ENCODE measurements at regions not wholly inside any gene's neighbourhood (a gene's known extent, or its start where the extent isn't known, plus 50 kb on each side); places are given as distances from the start of the nearest gene placed in this dataset.

DNA sequence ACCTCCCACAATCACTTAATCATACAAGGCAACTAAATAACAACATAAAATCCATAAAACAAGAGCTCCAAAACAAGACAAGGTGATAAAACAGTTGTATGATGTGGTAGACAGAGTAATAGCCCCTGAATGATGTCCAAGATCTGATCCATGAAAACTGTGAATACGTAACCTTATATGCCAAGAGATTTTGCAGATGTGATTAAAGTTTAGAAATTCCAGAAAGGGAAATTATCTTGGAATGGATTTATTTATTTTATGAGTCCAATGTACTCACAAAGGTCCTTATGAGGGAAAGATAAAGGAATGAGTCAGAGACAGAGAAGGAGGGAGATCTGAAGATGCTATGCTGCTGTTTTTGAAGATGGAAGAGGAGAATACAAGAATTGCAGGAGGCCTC is 1775.7 kb upstream of the C9orf72 start:
- H3K14ac ChIP-seq (ENCODE audit: low read length in 2 of 2) = no peak overlapping the region
- no peaks in the 10 kb centered on the region for H3K4me1 ChIP-seq (ENCODE audit: control insufficient read depth, insufficient read depth, low read depth, low read length)
- no peak overlapping the region for H3K23ac ChIP-seq (ENCODE audit: low read length in 2 of 2)
- no peaks in the 10 kb centered on the region for H3K36me3 ChIP-seq (ENCODE audit: control insufficient read depth in 1 of 2, insufficient read depth in 2 of 2, low read depth in 1 of 2, low read length in 2 of 2)
- no peak overlapping the region for H2AFZ ChIP-seq (ENCODE audit: low read depth, low read length)
- H3K4ac ChIP-seq (ENCODE audit: low read depth in 1 of 2, low read length in 2 of 2) = no peak overlapping the region
- no peak overlapping the region for H4K91ac ChIP-seq (ENCODE audit: low read length)
- no peak overlapping the region for H2BK12ac ChIP-seq (ENCODE audit: low read length in 2 of 2)
- H3K4me2 ChIP-seq (ENCODE audit: low read length, poor library complexity, severe bottlenecking) = no peak overlapping the region
- H3K27me3 ChIP-seq (ENCODE audit: control insufficient read depth in 1 of 2, insufficient read depth in 1 of 2, low read length in 2 of 2) = no peaks in the 10 kb centered on the region
- no peak overlapping the region for H3K4me3 ChIP-seq (ENCODE audit: insufficient read depth in 1 of 2, low read depth in 1 of 2, low read length in 2 of 2)
- no peaks in the 10 kb centered on the region for H3K79me1 ChIP-seq (replicated peaks; ENCODE audit: low read length, poor library complexity, severe bottlenecking)
- WGBS = 53% methylated on average over 1 of the region's 1 CpG
- no peak overlapping the region for H3K27ac ChIP-seq (ENCODE audit: low read length, poor library complexity, severe bottlenecking)
- H2BK5ac ChIP-seq (ENCODE audit: low read depth, low read length, poor library complexity, severe bottlenecking) = no peak overlapping the region
- no peak overlapping the region for H3K18ac ChIP-seq (ENCODE audit: low read depth in 1 of 2, low read length in 2 of 2)
- peak; percentile 57 for DNase-seq
- no peaks in the 10 kb centered on the region for H3K9me3 ChIP-seq (ENCODE audit: control insufficient read depth, low read length)
- H2BK15ac ChIP-seq (ENCODE audit: low read depth, poor library complexity, severe bottlenecking) = no peak overlapping the region
- H4K8ac ChIP-seq (ENCODE audit: low read length) = no peak overlapping the region
- H2AK5ac ChIP-seq (ENCODE audit: low read length, severe bottlenecking) = no peak overlapping the region
- H3K9ac ChIP-seq (ENCODE audit: low read length) = no peak overlapping the region
- H2BK120ac ChIP-seq (ENCODE audit: low read depth, low read length) = no peak overlapping the region

DNA sequence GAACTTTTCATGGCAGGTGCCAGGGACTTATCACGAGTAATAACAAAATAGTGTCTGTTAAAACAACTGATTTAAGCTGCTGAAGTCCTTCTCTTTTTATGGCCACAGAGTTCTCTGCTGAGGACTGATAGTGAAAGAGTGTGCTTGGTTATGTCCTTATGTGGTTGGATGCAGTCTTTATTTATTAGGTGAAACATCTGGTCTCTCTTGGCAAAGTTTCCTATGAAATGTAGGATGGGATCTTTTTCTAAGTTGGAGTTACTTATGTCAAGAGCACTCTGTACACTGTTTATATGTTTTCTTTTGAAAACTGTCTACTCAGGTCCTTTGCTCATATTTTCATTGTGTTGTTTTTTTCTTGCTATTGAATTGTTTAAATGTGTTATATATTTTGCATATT is 1816.1 kb upstream of the C9orf72 start:
- H3K4ac ChIP-seq (ENCODE audit: low read depth in 1 of 2, low read length in 2 of 2) = no peak overlapping the region
- H3K4me2 ChIP-seq (ENCODE audit: low read length, poor library complexity, severe bottlenecking) = no peak overlapping the region
- no peak overlapping the region for H3K23ac ChIP-seq (ENCODE audit: low read length in 2 of 2)
- 92% methylated on average over 1 of the region's 1 CpG for WGBS
- H2AK5ac ChIP-seq (ENCODE audit: low read length, severe bottlenecking) = no peak overlapping the region
- no peak overlapping the region for H3K14ac ChIP-seq (ENCODE audit: low read length in 2 of 2)
- H2BK120ac ChIP-seq (ENCODE audit: low read depth, low read length) = no peak overlapping the region
- no peak overlapping the region for H2AFZ ChIP-seq (ENCODE audit: low read depth, low read length)
- H3K9ac ChIP-seq (ENCODE audit: low read length) = no peak overlapping the region
- no peaks in the 10 kb centered on the region for H3K79me1 ChIP-seq (replicated peaks; ENCODE audit: low read length, poor library complexity, severe bottlenecking)
- H3K4me1 ChIP-seq (ENCODE audit: control insufficient read depth, insufficient read depth, low read depth, low read length) = no peaks in the 10 kb centered on the region
- H3K18ac ChIP-seq (ENCODE audit: low read depth in 1 of 2, low read length in 2 of 2) = no peak overlapping the region
- no peak overlapping the region for H3K4me3 ChIP-seq (ENCODE audit: insufficient read depth in 1 of 2, low read depth in 1 of 2, low read length in 2 of 2)
- H4K8ac ChIP-seq (ENCODE audit: low read length) = no peak overlapping the region
- H3K36me3 ChIP-seq (ENCODE audit: control insufficient read depth in 1 of 2, insufficient read depth in 2 of 2, low read depth in 1 of 2, low read length in 2 of 2) = no peaks in the 10 kb centered on the region
- peaks cover 3% of the 10 kb centered on the region for H3K9me3 ChIP-seq (ENCODE audit: control insufficient read depth, low read length)
- H3K27me3 ChIP-seq (ENCODE audit: control insufficient read depth in 1 of 2, insufficient read depth in 1 of 2, low read length in 2 of 2) = no peaks in the 10 kb centered on the region
- H3K27ac ChIP-seq (ENCODE audit: low read length, poor library complexity, severe bottlenecking) = no peak overlapping the region
- H2BK15ac ChIP-seq (ENCODE audit: low read depth, poor library complexity, severe bottlenecking) = no peak overlapping the region
- no peak overlapping the region for H2BK12ac ChIP-seq (ENCODE audit: low read length in 2 of 2)
- peak; percentile 5 for DNase-seq
- no peak overlapping the region for H4K91ac ChIP-seq (ENCODE audit: low read length)
- H2BK5ac ChIP-seq (ENCODE audit: low read depth, low read length, poor library complexity, severe bottlenecking) = no peak overlapping the region

DNA sequence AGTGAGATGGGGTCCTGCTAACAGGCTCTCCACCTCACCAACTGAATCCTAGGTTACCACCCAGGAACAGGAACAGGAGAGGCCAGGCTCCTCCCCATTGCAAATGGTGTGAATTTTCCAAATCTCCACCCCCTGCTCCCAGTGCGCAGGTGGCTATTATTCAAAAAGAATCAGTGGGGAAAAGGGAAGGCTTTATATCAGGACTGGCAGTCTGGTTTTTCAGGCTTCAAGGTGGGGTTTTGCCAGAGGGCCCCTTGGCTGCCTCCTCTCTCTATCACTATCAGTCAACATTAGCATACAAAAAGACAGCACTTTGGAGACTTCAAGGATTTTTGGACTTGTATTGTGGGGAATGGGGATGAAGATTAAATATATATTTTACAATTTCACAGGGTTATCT is 1817.6 kb upstream of the C9orf72 start:
- no peak overlapping the region for H4K91ac ChIP-seq (ENCODE audit: low read length)
- no peak for DNase-seq
- H3K27me3 ChIP-seq (ENCODE audit: control insufficient read depth in 1 of 2, insufficient read depth in 1 of 2, low read length in 2 of 2) = no peaks in the 10 kb centered on the region
- H3K4me3 ChIP-seq (ENCODE audit: insufficient read depth in 1 of 2, low read depth in 1 of 2, low read length in 2 of 2) = no peak overlapping the region
- no peak overlapping the region for H3K23ac ChIP-seq (ENCODE audit: low read length in 2 of 2)
- WGBS = no CpG with 5 or more reads among the region's 1 CpG
- no peak overlapping the region for H3K4ac ChIP-seq (ENCODE audit: low read depth in 1 of 2, low read length in 2 of 2)
- H2BK5ac ChIP-seq (ENCODE audit: low read depth, low read length, poor library complexity, severe bottlenecking) = no peak overlapping the region
- no peak overlapping the region for H3K14ac ChIP-seq (ENCODE audit: low read length in 2 of 2)
- H3K27ac ChIP-seq (ENCODE audit: low read length, poor library complexity, severe bottlenecking) = no peak overlapping the region
- H2AFZ ChIP-seq (ENCODE audit: low read depth, low read length) = no peak overlapping the region
- no peak overlapping the region for H3K4me2 ChIP-seq (ENCODE audit: low read length, poor library complexity, severe bottlenecking)
- H3K18ac ChIP-seq (ENCODE audit: low read depth in 1 of 2, low read length in 2 of 2) = no peak overlapping the region
- H3K79me1 ChIP-seq (replicated peaks; ENCODE audit: low read length, poor library complexity, severe bottlenecking) = no peaks in the 10 kb centered on the region
- no peak overlapping the region for H2BK15ac ChIP-seq (ENCODE audit: low read depth, poor library complexity, severe bottlenecking)
- no peaks in the 10 kb centered on the region for H3K4me1 ChIP-seq (ENCODE audit: control insufficient read depth, insufficient read depth, low read depth, low read length)
- no peak overlapping the region for H2BK12ac ChIP-seq (ENCODE audit: low read length in 2 of 2)
- H2AK5ac ChIP-seq (ENCODE audit: low read length, severe bottlenecking) = no peak overlapping the region
- no peak overlapping the region for H2BK120ac ChIP-seq (ENCODE audit: low read depth, low read length)
- H3K36me3 ChIP-seq (ENCODE audit: control insufficient read depth in 1 of 2, insufficient read depth in 2 of 2, low read depth in 1 of 2, low read length in 2 of 2) = no peaks in the 10 kb centered on the region
- no peak overlapping the region for H4K8ac ChIP-seq (ENCODE audit: low read length)
- no peaks in the 10 kb centered on the region for H3K9me3 ChIP-seq (ENCODE audit: control insufficient read depth, low read length)
- H3K9ac ChIP-seq (ENCODE audit: low read length) = no peak overlapping the region

DNA sequence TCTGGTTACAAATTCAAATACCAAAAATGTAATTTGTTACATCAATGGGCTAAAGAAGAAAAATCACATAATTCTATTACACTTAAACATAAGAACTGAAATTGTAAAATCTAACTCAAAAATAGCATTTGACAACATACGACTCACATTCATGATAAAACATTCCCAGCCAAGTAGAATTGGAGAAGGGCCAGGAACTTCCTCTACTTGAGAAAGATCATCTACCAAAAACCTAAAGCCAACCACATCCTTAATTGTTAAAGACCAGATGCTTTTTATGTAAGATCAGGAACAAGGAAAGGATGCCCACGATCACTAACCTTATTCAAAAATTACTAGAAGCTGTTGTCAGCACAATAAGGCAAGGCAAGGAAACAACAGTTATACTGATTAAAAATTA is 1819.8 kb upstream of the C9orf72 start:
- H3K23ac ChIP-seq (ENCODE audit: low read length in 2 of 2) = no peak overlapping the region
- no peak overlapping the region for H3K9ac ChIP-seq (ENCODE audit: low read length)
- no peak overlapping the region for H3K4ac ChIP-seq (ENCODE audit: low read depth in 1 of 2, low read length in 2 of 2)
- no peak overlapping the region for H2BK12ac ChIP-seq (ENCODE audit: low read length in 2 of 2)
- WGBS = 45% methylated on average over 1 of the region's 2 CpGs
- H3K14ac ChIP-seq (ENCODE audit: low read length in 2 of 2) = no peak overlapping the region
- H3K27me3 ChIP-seq (ENCODE audit: control insufficient read depth in 1 of 2, insufficient read depth in 1 of 2, low read length in 2 of 2) = no peaks in the 10 kb centered on the region
- no peak overlapping the region for H3K27ac ChIP-seq (ENCODE audit: low read length, poor library complexity, severe bottlenecking)
- no peaks in the 10 kb centered on the region for H3K9me3 ChIP-seq (ENCODE audit: control insufficient read depth, low read length)
- H3K79me1 ChIP-seq (replicated peaks; ENCODE audit: low read length, poor library complexity, severe bottlenecking) = no peaks in the 10 kb centered on the region
- H4K91ac ChIP-seq (ENCODE audit: low read length) = no peak overlapping the region
- H2AFZ ChIP-seq (ENCODE audit: low read depth, low read length) = no peak overlapping the region
- no peak overlapping the region for H2BK120ac ChIP-seq (ENCODE audit: low read depth, low read length)
- no peak overlapping the region for H2BK5ac ChIP-seq (ENCODE audit: low read depth, low read length, poor library complexity, severe bottlenecking)
- H2AK5ac ChIP-seq (ENCODE audit: low read length, severe bottlenecking) = no peak overlapping the region
- H3K4me3 ChIP-seq (ENCODE audit: insufficient read depth in 1 of 2, low read depth in 1 of 2, low read length in 2 of 2) = no peak overlapping the region
- no peak overlapping the region for H2BK15ac ChIP-seq (ENCODE audit: low read depth, poor library complexity, severe bottlenecking)
- no peaks in the 10 kb centered on the region for H3K4me1 ChIP-seq (ENCODE audit: control insufficient read depth, insufficient read depth, low read depth, low read length)
- no peak overlapping the region for H3K18ac ChIP-seq (ENCODE audit: low read depth in 1 of 2, low read length in 2 of 2)
- H4K8ac ChIP-seq (ENCODE audit: low read length) = no peak overlapping the region
- DNase-seq = peak; percentile 64
- no peaks in the 10 kb centered on the region for H3K36me3 ChIP-seq (ENCODE audit: control insufficient read depth in 1 of 2, insufficient read depth in 2 of 2, low read depth in 1 of 2, low read length in 2 of 2)
- no peak overlapping the region for H3K4me2 ChIP-seq (ENCODE audit: low read length, poor library complexity, severe bottlenecking)
